Amniotic stem cell (primary cell): ENCODE measurements at regions not wholly inside any gene's neighbourhood (a gene's known extent, or its start where the extent isn't known, plus 50 kb on each side); places are given as distances from the start of the nearest gene placed in this dataset.

Experiments
- DNase-seq: peaks from one replicate; lab custom pipeline; 2025; lab: John Stamatoyannopoulos, UW

DNA sequence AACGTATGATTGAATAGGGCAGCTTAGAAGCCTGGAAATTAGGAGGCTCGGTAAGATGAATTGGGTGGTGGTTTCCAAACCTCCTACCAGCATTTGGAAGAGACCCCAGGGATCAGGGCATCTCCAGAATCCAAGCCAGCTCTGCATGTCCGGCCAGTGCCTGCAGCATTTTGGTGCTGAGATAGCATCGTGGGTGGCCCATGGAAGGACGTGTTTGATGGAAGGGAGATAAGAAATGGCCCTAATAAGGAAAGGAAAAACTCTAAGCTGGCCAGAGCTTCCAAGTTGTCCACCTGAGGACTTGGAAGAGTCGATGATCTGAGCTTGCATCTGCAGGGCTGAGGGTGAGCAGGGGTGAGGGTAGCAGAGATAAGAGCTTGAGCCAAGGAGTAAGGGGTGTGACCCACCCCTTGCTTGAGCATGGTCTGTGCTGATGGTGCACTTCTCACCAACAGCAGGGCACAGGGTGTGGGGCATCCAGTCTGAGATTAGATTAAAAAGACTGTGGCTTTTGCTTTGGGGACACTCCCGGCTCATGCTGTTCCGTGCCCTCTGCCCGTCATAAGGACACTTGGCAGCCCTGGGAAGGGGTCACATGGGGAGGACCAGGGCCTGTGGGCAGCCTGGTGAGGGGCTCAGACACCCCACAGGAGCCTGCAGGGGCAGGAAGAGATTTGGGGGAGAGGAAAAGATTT lies 213.2 kb downstream of the ERMARD start:
- no peak for DNase-seq

DNA sequence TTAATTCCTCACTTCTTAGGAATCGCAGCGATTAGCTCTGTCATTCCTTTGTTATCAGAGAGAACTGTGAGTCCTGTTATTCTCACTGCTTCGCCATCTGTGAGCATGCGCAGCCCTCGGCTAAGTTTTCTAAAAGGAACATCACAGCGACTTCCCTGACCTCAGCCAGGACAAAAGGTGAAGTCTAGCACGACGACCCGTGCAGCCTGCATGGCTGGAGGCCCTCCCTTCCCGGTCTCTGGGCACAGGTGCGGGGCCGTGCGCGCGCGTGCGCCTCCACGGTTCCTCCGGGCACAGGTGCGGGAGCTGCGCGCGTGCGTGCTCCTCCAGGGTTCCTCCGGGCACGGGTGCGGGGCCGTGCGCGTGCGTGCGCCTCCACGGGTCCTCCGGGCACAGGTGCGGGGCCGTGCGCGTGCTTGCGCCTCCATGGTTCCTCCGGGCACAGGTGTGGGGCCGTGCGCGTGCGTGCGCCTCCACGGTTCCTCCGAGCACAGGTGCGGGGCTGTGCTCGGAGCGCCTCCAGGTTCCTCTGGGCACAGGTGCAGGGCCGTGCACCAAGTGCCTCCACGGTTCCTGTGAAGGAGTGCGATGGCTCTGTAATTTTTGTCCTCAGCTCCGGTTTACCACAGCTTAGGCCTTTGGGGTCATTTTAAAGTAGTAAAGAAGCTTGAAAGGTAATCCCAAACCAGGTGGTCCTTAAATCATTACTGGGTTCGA lies 212.3 kb downstream of the ERMARD start:
- no peak for DNase-seq

DNA sequence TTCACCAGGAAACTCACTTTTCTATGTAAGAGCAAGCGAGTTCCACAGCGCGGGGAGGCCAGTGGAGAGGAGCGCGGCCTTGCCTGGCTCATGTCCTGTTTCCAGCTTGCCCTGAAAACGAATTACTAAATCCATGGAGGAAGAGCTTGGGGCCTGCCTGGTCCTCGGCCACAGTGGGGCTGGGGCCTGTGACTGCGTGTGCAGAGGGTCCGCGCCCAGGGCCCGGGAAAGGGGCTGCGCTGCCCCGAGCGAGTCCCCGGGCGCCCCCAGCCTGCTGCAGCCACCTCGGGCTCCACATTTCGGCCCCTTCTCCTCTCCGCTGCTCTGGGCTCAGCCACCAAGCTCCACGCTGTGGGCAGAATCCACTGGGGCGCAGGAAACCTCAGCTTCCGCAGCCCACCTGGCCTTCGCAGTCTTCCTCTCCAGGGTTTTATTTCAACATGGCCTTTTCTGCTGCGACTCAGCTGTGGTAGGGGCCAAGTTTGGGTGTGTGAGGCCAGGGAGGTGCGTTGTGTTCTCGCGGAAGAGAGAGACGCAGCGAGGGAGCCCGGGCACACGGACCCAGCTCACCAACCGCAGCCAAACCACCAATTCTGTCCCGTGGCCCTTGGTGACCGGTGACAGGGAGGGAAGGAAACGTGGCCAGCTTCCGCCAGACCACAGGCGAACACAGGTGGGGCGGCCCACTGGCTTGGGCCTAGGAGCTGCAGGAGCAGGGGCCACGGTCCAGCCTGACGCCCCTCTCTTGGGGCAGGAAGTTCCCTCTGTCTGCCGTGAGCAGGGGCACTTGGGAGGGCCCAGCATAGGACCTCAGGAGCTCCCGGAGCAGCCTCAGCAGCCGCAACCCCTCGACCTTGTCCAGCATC lies 211.4 kb downstream of the ERMARD start:
- DNase-seq = no peak

DNA sequence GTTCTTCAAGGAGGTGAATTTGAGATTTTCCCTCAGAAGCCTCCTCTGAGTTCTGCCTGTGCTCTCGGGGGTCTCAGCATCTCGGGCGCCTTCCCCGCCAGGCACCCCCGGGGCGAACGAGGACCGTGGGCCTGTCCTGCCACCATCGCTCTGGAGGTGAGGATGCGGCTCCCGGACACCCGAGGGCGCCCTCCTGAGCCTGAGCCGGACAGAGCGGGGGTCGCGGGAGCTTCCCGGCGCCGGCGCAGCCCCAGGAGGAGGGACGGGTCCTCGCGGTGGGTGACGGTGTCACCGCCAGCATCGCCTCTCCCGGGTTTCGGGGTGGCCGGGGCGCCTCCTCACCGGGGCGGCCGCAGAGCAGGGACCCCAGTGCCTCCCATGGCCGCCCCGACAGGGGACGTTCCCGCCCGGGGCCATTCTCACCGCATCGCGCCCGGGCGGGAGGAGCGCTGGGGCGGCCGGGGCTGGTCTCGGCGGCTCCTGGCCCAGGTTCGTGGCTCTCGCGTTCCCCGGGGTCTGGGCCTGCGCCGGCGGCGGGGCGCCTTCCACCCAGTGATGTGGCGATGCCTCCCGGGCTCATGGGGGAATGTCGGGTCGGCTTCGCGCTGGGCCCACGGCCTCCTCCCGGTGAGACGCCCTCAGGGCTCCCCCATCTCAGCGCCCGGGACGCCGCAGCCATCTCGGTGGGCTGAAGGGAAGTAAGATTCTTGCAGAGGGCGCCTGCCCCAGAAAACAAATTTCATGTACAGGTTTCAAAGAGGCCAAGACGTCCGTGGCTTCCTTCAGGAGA lies 210.5 kb downstream of the ERMARD start:
- DNase-seq = no peak

DNA sequence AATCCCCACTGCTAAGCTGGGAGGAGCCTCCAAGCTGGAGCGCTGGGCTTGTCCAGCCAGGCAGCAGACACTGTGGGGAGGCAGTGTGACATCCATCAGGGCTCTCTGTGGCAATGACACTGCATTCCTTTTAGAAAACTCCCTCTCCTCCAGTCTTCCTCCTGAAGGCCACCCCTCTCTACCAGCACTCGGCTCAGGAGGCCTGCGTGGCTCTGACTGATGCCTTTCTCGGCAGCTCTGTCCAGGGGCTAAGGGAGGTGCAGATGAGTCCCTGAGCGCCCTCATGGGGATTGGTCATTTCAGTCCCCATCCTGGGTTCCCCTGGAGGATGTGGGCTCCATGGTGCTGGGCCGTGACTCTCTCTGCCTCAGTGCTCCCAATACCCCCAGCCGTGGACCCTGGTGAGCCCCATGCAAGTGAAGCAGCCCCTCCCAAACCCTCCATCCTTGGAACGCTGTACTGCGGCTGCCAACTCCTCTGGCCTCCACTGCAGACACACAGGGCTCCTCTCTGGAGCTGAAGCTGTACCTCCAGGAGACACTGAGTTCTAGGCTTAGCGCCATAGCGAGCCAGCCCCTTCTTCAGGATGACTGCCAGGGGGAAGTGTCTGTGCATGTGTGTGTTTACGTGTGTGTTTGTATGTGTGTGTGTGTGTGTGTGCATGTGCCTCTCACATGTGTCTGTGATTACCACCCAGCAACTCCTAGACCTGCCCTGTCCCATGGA lies 209.6 kb downstream of the ERMARD start:
- DNase-seq = no peak

DNA sequence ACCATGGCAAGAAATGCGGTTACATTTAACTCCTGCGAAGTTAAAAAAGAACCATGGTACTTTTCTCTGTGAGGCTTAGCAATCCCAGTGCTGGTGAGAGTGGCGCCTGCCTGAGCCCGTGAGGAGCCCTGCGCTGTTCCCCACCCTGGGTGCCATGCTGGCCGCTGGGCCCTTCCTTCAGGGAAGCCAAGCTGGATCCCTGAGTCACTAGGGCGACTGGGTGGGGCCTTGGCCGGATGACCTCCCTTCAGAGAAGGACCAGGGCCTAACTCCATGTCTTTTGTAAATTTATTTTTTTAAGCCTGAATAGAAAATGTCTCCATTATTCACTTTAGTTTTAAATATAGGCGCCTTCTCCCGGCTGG lies 209.1 kb downstream of the ERMARD start:
- no peak for DNase-seq

DNA sequence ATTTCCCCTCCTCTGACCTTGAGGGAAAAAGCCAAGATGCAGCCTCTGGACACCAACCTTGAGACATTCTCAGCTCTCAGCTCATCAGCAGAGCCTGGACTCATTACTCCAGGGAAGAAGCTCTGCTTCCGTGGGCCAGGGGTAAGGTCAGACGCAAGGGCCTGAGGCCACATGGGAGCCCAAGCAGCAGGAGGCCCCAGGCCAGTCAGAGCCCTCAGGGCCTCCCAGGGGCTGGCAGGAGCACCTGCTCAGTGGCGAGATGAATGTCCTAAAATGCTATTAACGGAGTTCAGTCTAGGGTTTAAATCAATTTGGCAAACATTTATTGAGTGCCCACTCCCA lies 208.6 kb downstream of the ERMARD start:
- no peak for DNase-seq

DNA sequence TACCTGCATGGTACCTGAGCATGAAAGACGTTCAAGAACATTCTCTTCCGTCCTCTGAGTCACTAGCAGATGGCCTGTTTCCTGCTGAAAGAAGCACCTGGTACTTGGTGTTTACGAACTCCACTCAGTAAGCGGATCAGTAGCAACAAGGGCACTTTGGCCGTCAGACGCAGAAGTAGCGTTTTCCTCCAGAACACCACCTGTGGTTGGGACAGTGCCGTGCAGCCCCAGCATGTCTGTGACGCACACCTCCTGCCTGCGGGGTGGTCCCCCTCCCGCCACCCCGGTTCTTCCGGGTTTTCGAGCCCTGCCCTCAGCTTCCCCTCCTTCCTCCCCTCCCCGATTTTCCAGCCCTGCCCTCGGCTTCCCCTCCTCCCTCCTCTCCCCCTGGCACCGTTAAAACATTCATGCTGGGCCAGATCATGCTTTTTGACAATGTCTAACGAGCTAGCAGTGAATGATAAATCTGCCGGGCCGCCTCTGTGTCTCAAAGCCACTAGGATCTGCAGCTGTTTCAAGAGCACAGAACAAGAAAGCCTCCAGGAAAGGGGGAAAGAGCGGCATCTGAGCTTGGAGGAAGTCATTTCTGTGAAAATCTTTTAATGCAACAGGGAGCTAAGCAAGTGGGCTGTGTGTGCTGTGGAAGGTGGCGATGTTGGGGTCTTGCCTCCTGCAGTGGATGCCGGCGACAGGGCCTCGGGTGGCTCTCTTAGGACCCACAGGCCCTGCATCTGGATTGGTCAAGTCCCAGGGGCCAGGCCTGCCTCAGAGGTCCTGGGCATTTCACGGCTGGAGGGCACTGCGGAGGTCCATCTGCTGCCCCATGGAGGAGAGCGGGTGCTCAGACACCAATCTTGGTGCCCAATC lies 207.9 kb downstream of the ERMARD start:
- DNase-seq = no peak

DNA sequence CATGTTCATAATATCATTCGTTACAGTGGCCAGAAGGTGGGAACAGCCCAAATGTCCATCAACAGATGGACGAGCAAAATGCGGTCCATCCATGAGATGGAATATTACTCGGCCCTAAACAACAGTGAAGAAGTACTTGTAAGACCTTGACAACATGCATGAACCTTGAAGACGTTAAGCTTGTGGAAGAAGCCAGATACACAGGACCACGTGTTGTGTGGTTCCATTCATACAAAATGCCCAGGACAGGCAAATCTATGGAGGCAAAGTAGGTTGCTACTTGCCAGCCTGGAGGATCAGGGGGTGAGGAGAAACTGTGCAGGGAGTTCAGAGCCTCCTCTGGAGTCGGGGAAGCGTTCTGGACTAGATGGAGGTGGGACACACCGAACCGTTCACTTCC lies 207.1 kb downstream of the ERMARD start:
- no peak for DNase-seq

DNA sequence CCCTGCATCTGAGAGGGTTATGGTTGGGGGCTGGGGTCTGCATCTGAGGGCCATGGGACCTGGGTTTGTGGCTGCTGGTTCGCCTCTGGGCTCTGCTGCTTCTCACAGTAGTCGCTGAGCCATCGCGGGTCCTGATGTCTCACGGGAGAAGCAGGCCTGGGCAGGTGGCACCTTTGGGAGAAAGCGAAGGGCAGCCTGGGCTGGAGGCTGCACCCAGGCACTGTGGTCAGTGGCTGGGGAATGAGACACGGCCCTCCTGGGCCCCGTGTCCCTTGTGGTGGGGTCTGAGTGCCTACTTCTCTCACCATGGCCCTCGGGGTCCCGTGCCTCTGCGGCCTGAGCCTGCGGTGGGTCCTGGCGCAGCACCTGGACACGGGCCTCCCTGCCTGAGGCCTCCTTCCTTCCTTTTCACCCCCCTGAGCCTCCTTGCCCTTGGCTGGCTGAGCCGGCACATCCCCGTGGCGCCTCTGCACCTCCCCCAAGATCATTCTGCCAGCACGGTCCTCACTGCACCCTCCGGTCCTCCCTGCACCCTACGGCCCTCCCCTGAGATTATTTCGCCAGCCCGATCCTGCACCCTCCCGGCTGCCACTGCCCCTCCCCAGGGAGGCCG lies 206.0 kb downstream of the ERMARD start:
- no peak for DNase-seq

DNA sequence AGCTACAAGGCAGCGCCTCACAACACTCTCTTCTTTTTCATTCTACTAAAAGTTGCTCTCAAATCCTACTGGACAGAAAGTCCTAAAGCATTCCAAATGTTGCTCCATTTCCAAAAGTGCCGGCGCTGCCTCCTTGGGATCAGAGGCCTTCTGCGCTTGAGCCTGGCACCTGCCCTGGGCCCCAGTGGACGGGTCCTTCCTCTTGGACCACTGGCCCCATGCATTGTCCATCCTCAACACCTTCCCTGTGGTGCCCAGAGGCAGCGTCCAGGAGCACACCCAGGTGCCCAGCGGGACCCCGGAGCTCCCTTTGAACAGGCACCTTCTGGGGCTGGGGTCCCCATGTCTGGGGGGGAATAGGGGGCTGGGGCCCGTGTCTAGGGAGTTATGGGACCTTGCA lies 205.2 kb downstream of the ERMARD start:
- no peak for DNase-seq

DNA sequence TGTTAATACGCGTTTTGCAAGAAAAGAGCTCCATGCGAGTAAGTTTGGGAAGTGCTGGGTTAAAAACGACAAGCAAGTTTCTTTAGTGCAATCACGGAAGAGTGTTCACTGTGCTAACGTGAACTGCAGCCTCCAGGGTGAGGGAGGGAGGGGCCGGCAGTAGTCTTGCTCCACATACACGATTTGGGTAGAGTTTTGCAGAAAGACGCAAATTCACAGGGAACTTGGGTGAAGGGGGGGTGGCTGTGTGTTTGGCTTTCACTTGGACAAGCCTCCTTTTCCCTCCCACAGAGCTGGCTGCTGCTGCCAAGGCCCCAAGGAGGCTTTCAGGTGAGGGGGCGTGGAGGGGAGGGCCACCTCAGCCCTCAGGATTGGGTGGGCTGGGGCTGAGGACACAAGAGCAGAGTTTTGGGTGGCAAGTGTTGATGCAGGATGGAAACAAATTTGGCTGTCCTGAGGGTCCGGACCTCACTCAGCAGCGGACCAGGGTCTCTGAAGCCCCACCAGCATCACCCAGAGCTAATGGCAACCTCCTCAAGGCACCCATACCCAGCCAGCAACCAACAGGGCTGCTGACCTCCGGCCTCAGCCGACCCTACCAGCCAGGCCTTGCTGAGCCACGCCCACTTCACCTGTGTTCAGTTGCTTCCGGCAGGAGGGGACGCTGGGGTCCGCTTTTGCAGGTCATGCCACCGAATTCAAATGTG lies 204.5 kb downstream of the ERMARD start:
- DNase-seq = no peak

DNA sequence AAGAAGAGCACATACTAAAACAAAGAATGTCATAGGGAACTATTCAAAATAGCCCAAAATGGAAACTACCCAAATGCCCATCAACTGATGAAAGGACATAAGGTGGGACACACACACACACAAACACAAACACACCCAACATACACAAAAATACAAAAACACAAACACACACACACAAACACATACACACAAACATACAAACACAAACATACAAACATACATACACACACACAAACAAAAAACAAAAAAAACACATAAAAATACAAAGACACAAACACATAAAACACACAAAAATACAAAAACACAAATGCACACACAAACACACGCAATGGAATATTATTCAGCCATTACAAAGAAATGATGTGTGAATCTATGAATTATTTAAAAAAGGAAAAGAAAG lies 203.6 kb downstream of the ERMARD start:
- no peak for DNase-seq

DNA sequence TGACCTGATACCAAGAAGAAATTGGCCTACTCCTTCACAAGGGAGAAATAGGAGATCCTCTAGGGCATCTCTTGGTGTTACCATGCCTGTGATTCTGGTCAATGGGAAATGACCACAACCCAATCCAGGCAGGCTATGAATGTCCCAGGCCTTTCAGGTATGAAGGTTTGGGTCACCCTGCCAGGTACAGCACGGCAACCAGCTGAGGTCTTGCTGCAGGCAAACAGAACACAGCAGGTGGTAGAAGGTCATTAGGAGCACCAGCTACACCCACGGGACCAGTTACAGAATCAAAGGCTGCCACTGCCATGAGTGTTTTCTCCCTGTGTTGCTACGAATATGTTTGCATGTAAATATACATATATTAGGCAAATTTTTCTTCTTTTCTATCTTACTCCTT lies 202.3 kb downstream of the ERMARD start:
- no peak for DNase-seq

DNA sequence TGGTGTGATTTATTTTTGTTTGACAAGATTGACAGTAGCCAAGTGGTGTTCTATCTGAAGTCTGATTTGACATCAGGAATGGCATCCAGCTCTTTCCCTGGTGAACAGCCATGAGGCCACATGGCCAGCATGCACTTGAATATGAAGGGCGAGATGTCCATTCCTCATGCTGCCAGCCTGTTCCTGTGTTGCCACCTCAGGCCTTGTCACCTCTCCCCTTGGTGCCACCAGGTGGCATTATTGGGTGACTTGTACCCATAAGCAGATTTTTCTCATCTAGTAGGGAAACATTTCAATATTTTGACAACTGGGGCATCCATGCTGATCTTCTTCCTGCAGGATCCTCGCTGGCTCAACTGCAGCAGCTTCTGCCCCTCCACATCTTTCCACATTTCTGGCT lies 199.1 kb downstream of the ERMARD start:
- no peak for DNase-seq

DNA sequence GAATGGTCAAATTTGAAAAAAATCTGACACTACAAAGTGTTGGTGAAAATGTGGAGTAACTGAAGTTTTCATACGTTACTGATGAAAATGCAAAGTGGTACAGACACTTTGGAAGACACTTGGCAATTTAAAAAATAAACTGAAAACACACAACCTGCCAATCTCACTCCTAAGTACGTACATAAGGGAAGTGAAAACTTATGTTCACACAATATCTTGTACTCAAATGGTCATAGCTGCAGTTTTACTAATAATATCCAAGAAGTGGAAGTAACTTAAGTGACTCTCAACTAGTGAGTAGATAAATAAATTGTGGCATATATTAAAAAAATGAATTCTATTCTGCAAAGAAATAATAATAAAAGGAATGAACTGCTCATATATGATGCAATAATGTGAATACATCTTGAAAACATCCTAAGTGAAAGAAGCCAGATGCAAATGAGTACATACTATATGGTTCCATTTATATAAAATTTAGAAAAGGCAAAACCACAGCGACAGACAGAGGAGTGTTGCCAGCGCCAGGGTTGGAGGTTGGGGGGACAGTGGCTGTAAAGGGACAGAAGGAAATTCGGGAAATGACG lies 198.2 kb downstream of the ERMARD start:
- no peak for DNase-seq

DNA sequence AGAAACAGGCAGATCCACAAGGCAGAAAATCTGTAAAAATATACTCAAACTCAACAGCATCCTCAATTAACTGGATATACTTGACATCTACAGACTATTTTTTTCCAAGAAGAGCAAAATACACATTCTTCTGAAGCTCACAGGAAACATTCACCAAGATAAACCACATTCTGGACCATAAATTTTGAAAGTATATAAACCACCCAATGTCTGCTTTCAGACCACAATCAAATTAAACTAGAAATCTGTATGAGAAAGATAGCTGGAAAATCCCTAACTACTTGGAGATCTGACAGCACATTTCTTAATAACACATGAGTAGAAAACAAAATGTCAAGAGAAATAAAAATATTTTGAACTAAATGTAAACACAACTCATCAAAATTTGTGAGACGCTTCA lies 195.5 kb downstream of the ERMARD start:
- no peak for DNase-seq

DNA sequence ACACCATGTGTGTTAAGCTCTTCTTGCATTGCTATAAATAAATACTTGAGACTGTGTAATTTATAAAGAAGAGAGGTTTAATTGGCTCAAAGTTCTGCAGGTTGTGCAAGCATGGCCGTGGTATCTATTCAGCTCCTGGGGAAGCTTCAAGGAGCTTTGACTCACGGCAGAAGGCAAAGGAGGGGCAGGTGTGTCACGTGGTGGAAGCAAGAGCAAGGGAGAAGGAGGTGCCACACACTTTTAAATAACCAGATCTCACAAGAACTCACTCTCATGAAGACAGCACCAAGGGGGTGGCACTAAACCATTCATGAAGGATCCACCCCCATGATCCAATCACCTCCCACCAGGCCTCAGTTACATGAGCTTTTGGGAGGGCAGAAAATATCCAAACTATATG lies 193.7 kb downstream of the ERMARD start:
- DNase-seq = no peak

DNA sequence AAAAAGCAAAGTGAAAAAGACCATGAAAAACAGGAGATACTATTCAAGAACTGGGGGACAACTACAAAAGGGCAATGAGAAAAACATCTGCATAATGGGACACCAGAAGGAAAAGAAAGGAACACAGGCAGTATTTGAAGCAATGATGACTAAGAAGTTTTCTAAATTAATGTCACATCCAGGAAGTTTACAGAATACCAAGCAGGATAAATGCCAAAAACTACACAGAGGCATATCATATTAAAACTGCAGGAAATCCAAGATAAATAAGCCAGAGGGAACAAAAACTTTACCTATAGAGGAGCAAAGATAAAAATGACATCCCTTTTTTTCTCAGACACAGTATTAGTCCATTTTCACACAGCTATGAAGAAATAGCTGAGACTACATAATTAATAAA lies 193.0 kb downstream of the ERMARD start:
- DNase-seq = no peak

DNA sequence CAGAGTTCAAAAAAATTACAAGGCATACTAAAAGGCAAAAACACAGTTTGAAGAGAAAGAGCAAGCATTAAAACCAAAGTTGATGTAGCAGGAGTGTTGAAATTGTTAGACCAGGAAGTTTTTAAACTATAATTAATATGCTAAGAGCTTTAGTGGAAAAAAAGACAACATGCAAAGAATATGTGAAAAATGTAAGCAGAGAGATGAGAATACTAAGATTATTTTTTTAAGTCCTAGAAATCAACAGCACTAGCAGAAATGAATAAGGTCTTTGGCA lies 192.6 kb downstream of the ERMARD start:
- DNase-seq = no peak
